GM12878 (cell line): ENCODE measurements at regions not wholly inside any gene's neighbourhood (a gene's known extent, or its start where the extent isn't known, plus 50 kb on each side); places are given as distances from the start of the nearest gene placed in this dataset.
"Not testable (repeated sequence)": the region's sequence is repeated elsewhere in the genome, so short reads cannot be mapped to it uniquely, and the experiment has no call there.

Experiments used
- ATAC-seq: fragments of 200-7000 bp; cut with Tn5 transposase; 3 replicates; pipeline ENCODE4 v1.9.1; 2020; ENCODE audit warnings: mild to moderate bottlenecking, moderate library complexity
- BruUV-seq: library from RNA; stranded (reverse); fragments of 400-500 nt; replicated peaks from 2 replicates; lab custom pipeline; 2021; lab: Mats Ljungman, UMichigan
- CTCF ChIA-PET: fragments of 300-600 bp; sonication (Branson Sonifier 250); formaldehyde crosslinking; extraction: SDS; loops from one replicate; lab custom pipeline; 2021; ENCODE audit warnings: inconsistent platforms; lab: Yijun Ruan, JAX
- POLR2A ChIA-PET: fragments of 350-600 bp; formaldehyde crosslinking; extraction: SDS; loops from one replicate; lab custom pipeline; 2021; ENCODE audit warnings: inconsistent platforms; lab: Charles Lee
- RAD21 ChIA-PET: fragments of 300-600 bp; sonication (Branson Sonifier 250); formaldehyde crosslinking; loops from one replicate; lab custom pipeline; 2023; ENCODE audit warnings: antibody characterized with exemption; ENCODE audit not compliant: unreplicated experiment; lab: Charles Lee
- SMC1A ChIA-PET: fragments of 300-600 bp; sonication (Branson Sonifier 250); formaldehyde crosslinking; loops from one replicate; lab custom pipeline; 2023; ENCODE audit not compliant: unreplicated experiment, uncharacterized antibody; lab: Charles Lee
- DNase-seq: peaks from one replicate; pipeline ENCODE4 v3.0.0-alpha.2; 2011; ENCODE audit warnings: low read depth, low spot score
- FAIRE-seq: peaks from 3 replicates; lab custom pipeline; 2011; peaks lifted over from hg19 to GRCh38; lab: Jason Lieb, UNC
- H2AFZ ChIP-seq: 2 replicates; pipeline ENCODE4 v1.6.0; 2011; ENCODE audit warnings: low read depth, low read length, control low read depth; ENCODE audit not compliant: control insufficient read depth
- H3K27ac ChIP-seq: 2 replicates; pipeline ENCODE4 v1.5.1; 2011; ENCODE audit warnings: control low read depth; ENCODE audit not compliant: control insufficient read depth, insufficient read depth
- H3K27me3 ChIP-seq, 2 experiments: replicated peaks in 1 of 2; 2 replicates each; pipeline versions ENCODE4 v1.6.0 to v1.6.1; 2011; ENCODE audit warnings: low read length in 1 of 2; ENCODE audit not compliant: control insufficient read depth in 2 of 2, insufficient read depth in 2 of 2
- H3K36me3 ChIP-seq, 2 experiments: 2 replicates each; pipeline ENCODE4 v1.5.1; 2011; ENCODE audit warnings: low read length in 1 of 2; ENCODE audit not compliant: control insufficient read depth in 2 of 2, insufficient read depth in 2 of 2
- H3K4me1 ChIP-seq: 2 replicates; pipeline ENCODE4 v1.6.1; 2011; ENCODE audit warnings: mild to moderate bottlenecking, low read length, moderate library complexity, mixed read lengths; ENCODE audit not compliant: control insufficient read depth, insufficient read depth
- H3K4me2 ChIP-seq: 2 replicates; pipeline ENCODE4 v1.6.0; 2011; ENCODE audit warnings: control low read depth; ENCODE audit not compliant: control insufficient read depth, insufficient read depth
- H3K4me3 ChIP-seq: fragments of 200-600 bp; sonication (generic); 2 replicates; pipeline ENCODE4 v1.5.1; 2016
- H3K79me2 ChIP-seq: 2 replicates; pipeline ENCODE4 v1.6.0; 2011; ENCODE audit warnings: low read length; ENCODE audit not compliant: control insufficient read depth, insufficient read depth
- H3K9ac ChIP-seq: 2 replicates; pipeline ENCODE4 v1.8.0; 2011; ENCODE audit warnings: low read length, control low read depth, mixed read lengths; ENCODE audit not compliant: control insufficient read depth, insufficient read depth
- H3K9me3 ChIP-seq: replicated peaks from 3 replicates; pipeline ENCODE4 v1.5.1; 2011; ENCODE audit warnings: mild to moderate bottlenecking, low read length; ENCODE audit not compliant: control insufficient read depth, insufficient read depth
- H4K20me1 ChIP-seq: 2 replicates; pipeline ENCODE4 v1.6.0; 2011; ENCODE audit not compliant: control insufficient read depth, insufficient read depth
- CHD1 ChIP-seq: IDR thresholded peaks from 2 replicates; pipeline ENCODE4 v1.6.1; 2012; ENCODE audit warnings: low read depth, low read length, improper control_type of control experiment
- ETV6 ChIP-seq, 2 experiments: fragments of 450-650 bp in 1 of 2; IDR thresholded peaks in 1 of 2; conservative IDR thresholded peaks in 1 of 2; 2 replicates each; pipeline ENCODE4 v1.6.1; 2014; ENCODE audit warnings: antibody characterized with exemption in 1 of 2, borderline replicate concordance in 1 of 2, low read depth in 1 of 2, mild to moderate bottlenecking in 1 of 2, moderate library complexity in 1 of 2
- IRF4 ChIP-seq: IDR thresholded peaks from 2 replicates; pipeline ENCODE4 v1.6.1; 2011; ENCODE audit warnings: low read depth, low read length
- KDM1A ChIP-seq: fragments of 200-600 bp; sonication (generic); IDR thresholded peaks from 2 replicates; pipeline ENCODE4 v1.6.1; 2016; ENCODE audit warnings: borderline replicate concordance
- LARP7 ChIP-seq: fragments of 450-650 bp; IDR thresholded peaks from 2 replicates; pipeline ENCODE4 v1.6.1; 2017; ENCODE audit warnings: mild to moderate bottlenecking
- PML ChIP-seq: IDR thresholded peaks from 2 replicates; pipeline ENCODE4 v1.6.1; 2012; ENCODE audit warnings: low read length, inconsistent platforms
- SPI1 ChIP-seq: IDR thresholded peaks from 2 replicates; pipeline ENCODE4 v1.6.1; 2011; ENCODE audit warnings: low read depth, mild to moderate bottlenecking, low read length, moderate library complexity, borderline replicate concordance; ENCODE audit not compliant: insufficient read depth
- SRF ChIP-seq, 2 experiments: IDR thresholded peaks; 2 replicates each; pipeline ENCODE4 v1.6.1; 2011; ENCODE audit warnings: low read depth in 2 of 2, low read length in 2 of 2, mild to moderate bottlenecking in 1 of 2, moderate library complexity in 1 of 2
- STAT3 ChIP-seq: IDR thresholded peaks from 2 replicates; pipeline ENCODE4 v1.6.1; 2011; ENCODE audit warnings: low read depth, low read length, improper control_type of control experiment
- ZBED1 ChIP-seq: IDR thresholded peaks from 2 replicates; pipeline ENCODE4 v1.6.1; 2016; ENCODE audit warnings: borderline replicate concordance
- WGBS: methylation state at CpG from one replicate; pipeline ENCODE4 v1.1.6; 2016; ENCODE audit warnings: low lambda C conversion rate; ENCODE audit not compliant: insufficient replicate concordance, insufficient coverage; ENCODE audit errors: missing lambda C conversion rate; 5-methylcytosine and 5-hydroxymethylcytosine counted together
- in situ Hi-C: fragments of 300-500 bp; cut with MboI; formaldehyde crosslinking; loops from 9 replicates; pipeline ENCODE4 v1.14.3; 2018; ENCODE audit warnings: mixed read lengths
- intact Hi-C: fragments of 100-400 bp; cut with micrococcal nuclease; formaldehyde crosslinking; loops from one replicate; pipeline ENCODE4 v1.14.2; 2022; ENCODE audit not compliant: unreplicated experiment
- TF ChIP-seq, protein P1 (sequence below), 3 experiments: IDR thresholded peaks in 2 of 3; conservative IDR thresholded peaks in 1 of 3; 2 replicates each; pipeline ENCODE4 v1.5.1; 2011; ENCODE audit warnings: low read depth in 3 of 3, low read length in 3 of 3, mild to moderate bottlenecking in 3 of 3, control low read depth in 2 of 3, moderate library complexity in 2 of 3, inconsistent platforms in 1 of 3, mixed read lengths in 1 of 3; ENCODE audit not compliant: control insufficient read depth in 2 of 3, insufficient read depth in 1 of 3; ENCODE audit errors: extremely low read depth in 1 of 3

- DNase-seq: no peak
- intact Hi-C loops: no loop called here
- TF ChIP-seq LARP7: no peak
- TF ChIP-seq ETV6 (conservative IDR thresholded peaks at IDR 0.05 in 1 of 2, IDR thresholded peaks at IDR 0.05 in 1 of 2; ENCODE audit: borderline replicate concordance in 1 of 2, low read depth in 1 of 2): no peak
- no peak for TF ChIP-seq CHD1
- TF ChIP-seq ZBED1: no peak
- no peak for TF ChIP-seq IRF4
- TF ChIP-seq, protein P1, sequence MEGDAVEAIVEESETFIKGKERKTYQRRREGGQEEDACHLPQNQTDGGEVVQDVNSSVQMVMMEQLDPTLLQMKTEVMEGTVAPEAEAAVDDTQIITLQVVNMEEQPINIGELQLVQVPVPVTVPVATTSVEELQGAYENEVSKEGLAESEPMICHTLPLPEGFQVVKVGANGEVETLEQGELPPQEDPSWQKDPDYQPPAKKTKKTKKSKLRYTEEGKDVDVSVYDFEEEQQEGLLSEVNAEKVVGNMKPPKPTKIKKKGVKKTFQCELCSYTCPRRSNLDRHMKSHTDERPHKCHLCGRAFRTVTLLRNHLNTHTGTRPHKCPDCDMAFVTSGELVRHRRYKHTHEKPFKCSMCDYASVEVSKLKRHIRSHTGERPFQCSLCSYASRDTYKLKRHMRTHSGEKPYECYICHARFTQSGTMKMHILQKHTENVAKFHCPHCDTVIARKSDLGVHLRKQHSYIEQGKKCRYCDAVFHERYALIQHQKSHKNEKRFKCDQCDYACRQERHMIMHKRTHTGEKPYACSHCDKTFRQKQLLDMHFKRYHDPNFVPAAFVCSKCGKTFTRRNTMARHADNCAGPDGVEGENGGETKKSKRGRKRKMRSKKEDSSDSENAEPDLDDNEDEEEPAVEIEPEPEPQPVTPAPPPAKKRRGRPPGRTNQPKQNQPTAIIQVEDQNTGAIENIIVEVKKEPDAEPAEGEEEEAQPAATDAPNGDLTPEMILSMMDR (IDR thresholded peaks at IDR 0.05 in 2 of 3, conservative IDR thresholded peaks at IDR 0.05 in 1 of 3; ENCODE audit: control insufficient read depth in 2 of 3, extremely low read depth in 1 of 3, insufficient read depth in 1 of 3, low read depth in 3 of 3, low read length in 3 of 3): no peak
- no peak for TF ChIP-seq KDM1A
- TF ChIP-seq SRF (IDR thresholded peaks at IDR 0.05; ENCODE audit: low read depth in 2 of 2, low read length in 2 of 2): no peak
- TF ChIP-seq SPI1: no peak
- TF ChIP-seq STAT3: no peak
- no peak for TF ChIP-seq PML
- TF ChIP-seq, all 136 proteins: peak for 0
- no peak overlapping the region for H3K4me3 ChIP-seq
- FAIRE-seq: no peak
- POLR2A ChIA-PET: no interaction called here
- H4K20me1 ChIP-seq: no peaks in the 10 kb centered on the region
- no peaks in the 10 kb centered on the region for H3K79me2 ChIP-seq
- RAD21 ChIA-PET: no interaction called here
- no peak overlapping the region for H3K9ac ChIP-seq
- ATAC-seq: no peak
- WGBS: 11% methylated on average over 4 of the region's 4 CpGs
- CTCF ChIA-PET: no interaction called here
- no peak overlapping the region for H2AFZ ChIP-seq
- H3K4me2 ChIP-seq: no peak overlapping the region
- in situ Hi-C loops: no loop called here
- BruUV-seq: no TSS peak
- H3K9me3 ChIP-seq: no peaks in the 10 kb centered on the region
- no peaks in the 10 kb centered on the region for H3K36me3 ChIP-seq
- no peaks in the 10 kb centered on the region for H3K4me1 ChIP-seq
- SMC1A ChIA-PET: interaction anchor here (0.9 kb wide), 1 partner anchor 16 kb away, joined by 3 read pairs; no protein-coding TSS in a partner anchor
- no peaks in the 10 kb centered on the region for H3K27me3 ChIP-seq
- no peak overlapping the region for H3K27ac ChIP-seq
Observed at GRCh38 chr2:57417007-57417406, 629.6 kb upstream of the VRK2 start.

DNA sequence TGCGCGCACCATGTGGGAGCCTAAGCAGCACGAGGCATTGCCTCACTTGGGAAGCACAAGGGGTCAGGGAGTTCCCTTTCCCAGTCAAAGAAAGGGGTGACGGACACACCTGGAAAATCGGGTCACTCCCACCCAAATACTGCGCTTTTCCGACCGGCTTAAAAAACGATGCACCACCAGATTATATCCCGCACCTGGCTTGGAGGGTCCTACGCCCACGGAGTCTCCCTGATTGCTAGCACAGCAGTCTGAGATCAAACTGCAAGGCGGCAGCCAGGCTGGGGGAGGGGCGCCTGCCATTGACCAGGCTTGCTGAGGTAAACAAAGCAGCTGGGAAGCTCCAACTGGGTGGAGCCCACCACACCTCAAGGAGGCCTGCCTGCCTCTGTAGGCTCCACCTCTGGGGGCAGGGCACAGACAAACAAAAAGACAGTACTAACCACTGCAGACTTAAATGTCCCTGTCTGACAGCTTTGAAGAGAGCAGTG, 627.7 kb upstream of the VRK2 start:
- RAD21 ChIA-PET, H3K4me1 ChIP-seq, FAIRE-seq, in situ Hi-C loops, ATAC-seq, intact Hi-C loops, BruUV-seq, H3K27ac ChIP-seq, H3K4me3 ChIP-seq, SMC1A ChIA-PET, H3K4me2 ChIP-seq, H3K36me3 ChIP-seq, CTCF ChIA-PET, H3K79me2 ChIP-seq, H4K20me1 ChIP-seq, H3K27me3 ChIP-seq, DNase-seq, H2AFZ ChIP-seq, H3K9ac ChIP-seq, POLR2A ChIA-PET, H3K9me3 ChIP-seq: not testable (repeated sequence)
- whole genome bisulfite sequencing: 58% methylated on average over 9 of the region's 14 CpGs
